HG03095 (cell line): ENCODE measurements at regions not wholly inside any gene's neighbourhood (a gene's known extent, or its start where the extent isn't known, plus 50 kb on each side); places are given as distances from the start of the nearest gene placed in this dataset.

Experiments
- ATAC-seq: cut with Tn5 transposase; IDR thresholded peaks from one replicate; pipeline ENCODE4 v1.9.1; 2021; ENCODE audit warnings: moderate library complexity; ENCODE audit not compliant: unreplicated experiment

- ATAC-seq = no peak
These were observed 112.9 kb upstream of the IRS2 start for GRCh38 chr13:109899316-109899715.

GRCh38 chr13:109897988-109898624 is 111.7 kb upstream of the IRS2 start:
- ATAC-seq = no peak

- no peak for ATAC-seq
These were observed 105.7 kb upstream of the IRS2 start for GRCh38 chr13:109892101-109892500.

GRCh38 chr13:109885235-109885634 is 98.9 kb upstream of the IRS2 start:
- ATAC-seq = no peak

GRCh38 chr13:109884462-109884861 is 98.1 kb upstream of the IRS2 start:
- no peak for ATAC-seq

GRCh38 chr13:109883181-109884180 is 97.1 kb upstream of the IRS2 start:
- no peak for ATAC-seq

GRCh38 chr13:109881961-109882558 is 95.7 kb upstream of the IRS2 start:
- ATAC-seq = no peak

- no peak for ATAC-seq
These were observed 95.0 kb upstream of the IRS2 start for GRCh38 chr13:109881347-109881725.

GRCh38 chr13:109880371-109881346 is 94.3 kb upstream of the IRS2 start:
- no peak for ATAC-seq

GRCh38 chr13:109879338-109879737 is 93.0 kb upstream of the IRS2 start:
- ATAC-seq = no peak

- no peak for ATAC-seq
These were observed 91.4 kb upstream of the IRS2 start for GRCh38 chr13:109877809-109878208.

- ATAC-seq = no peak
These were observed 89.4 kb upstream of the IRS2 start for GRCh38 chr13:109875746-109876145.

- no peak for ATAC-seq
These were observed 88.4 kb upstream of the IRS2 start for GRCh38 chr13:109874484-109875454.

GRCh38 chr13:109873351-109874123 is 87.2 kb upstream of the IRS2 start:
- no peak for ATAC-seq

- no peak for ATAC-seq
These were observed 86.5 kb upstream of the IRS2 start for GRCh38 chr13:109872864-109873263.

GRCh38 chr13:109870696-109871370 is 84.5 kb upstream of the IRS2 start:
- no peak for ATAC-seq

- ATAC-seq = no peak
These were observed 83.9 kb upstream of the IRS2 start for GRCh38 chr13:109870274-109870673.
